Smooth muscle cell (in vitro differentiated cells): ENCODE measurements at regions not wholly inside any gene's neighbourhood (a gene's known extent, or its start where the extent isn't known, plus 50 kb on each side); places are given as distances from the start of the nearest gene placed in this dataset.

ENCODE experiments used
- DNase-seq: peaks from one replicate; lab custom pipeline; 2025; ENCODE audit not compliant: unreplicated experiment; lab: John Stamatoyannopoulos, UW
- H2AFZ ChIP-seq: fragments of 200-600 bp; sonication (generic); 2 replicates; pipeline ENCODE4 v1.6.0; 2016; ENCODE audit warnings: antibody characterized with exemption, low read depth, mild to moderate bottlenecking
- H3F3A ChIP-seq: fragments of 200-600 bp; sonication (generic); 2 replicates; pipeline ENCODE4 v1.6.0; 2017; ENCODE audit warnings: antibody characterized with exemption, low read depth
- H3K27ac ChIP-seq: fragments of 200-600 bp; sonication (generic); 2 replicates; pipeline ENCODE4 v1.5.1; 2016; ENCODE audit warnings: low read depth, mild to moderate bottlenecking
- H3K27me3 ChIP-seq: fragments of 200-600 bp; sonication (generic); 2 replicates; pipeline ENCODE4 v1.6.1; 2016; ENCODE audit warnings: low read depth, mild to moderate bottlenecking
- H3K36me3 ChIP-seq: fragments of 200-600 bp; sonication (generic); 2 replicates; pipeline ENCODE4 v1.5.1; 2016; ENCODE audit warnings: low read depth
- H3K4me1 ChIP-seq: fragments of 200-600 bp; sonication (generic); 2 replicates; pipeline ENCODE4 v1.5.1; 2016; ENCODE audit warnings: low read depth
- H3K4me2 ChIP-seq: fragments of 200-600 bp; sonication (generic); 2 replicates; pipeline ENCODE4 v1.6.0; 2016; ENCODE audit warnings: mild to moderate bottlenecking
- H3K4me3 ChIP-seq: fragments of 200-600 bp; sonication (generic); 2 replicates; pipeline ENCODE4 v1.5.1; 2016; ENCODE audit warnings: mild to moderate bottlenecking
- H3K79me2 ChIP-seq: fragments of 200-600 bp; sonication (generic); 2 replicates; pipeline ENCODE4 v1.6.0; 2016; ENCODE audit warnings: low read depth, mild to moderate bottlenecking
- H3K9ac ChIP-seq: fragments of 200-600 bp; sonication (generic); 2 replicates; pipeline ENCODE4 v1.6.0; 2016; ENCODE audit warnings: low read depth
- H3K9me3 ChIP-seq: fragments of 200-600 bp; sonication (generic); replicated peaks from 2 replicates; pipeline ENCODE4 v1.5.1; 2016; ENCODE audit warnings: low read depth
- H4K20me1 ChIP-seq: fragments of 200-600 bp; sonication (generic); 2 replicates; pipeline ENCODE4 v1.6.0; 2016; ENCODE audit warnings: low read depth
- CTCF ChIP-seq: fragments of 200-600 bp; sonication (generic); IDR thresholded peaks from 2 replicates; pipeline ENCODE4 v1.5.1; 2017; ENCODE audit warnings: borderline replicate concordance, mild to moderate bottlenecking, antibody characterized with exemption; ENCODE audit not compliant: insufficient read depth, poor library complexity, severe bottlenecking
- whole genome bisulfite sequencing: methylation state at CpG from one replicate; pipeline ENCODE4 v1.1.7; 2016; ENCODE audit warnings: low lambda C conversion rate; 5-methylcytosine and 5-hydroxymethylcytosine counted together

- no peak for DNase-seq
- Histone ChIP-seq H3K9me3 (no peaks in the 10 kb centered on the region), H3K36me3 (no peaks in the 10 kb centered on the region), H3K27me3 (no peaks in the 10 kb centered on the region), H3K4me3 (no peak overlapping the region), H3K79me2 (no peaks in the 10 kb centered on the region), H3K4me1 (no peaks in the 10 kb centered on the region), H3K9ac (no peak overlapping the region), H4K20me1 (no peaks in the 10 kb centered on the region), H3K27ac (no peak overlapping the region), H3F3A (peaks cover 5% of the 10 kb centered on the region), H2AFZ (no peak overlapping the region), H3K4me2 (no peak overlapping the region)
- TF ChIP-seq CTCF: no peak
- 78% methylated on average over 1 of the region's 1 CpG for WGBS
Observed at GRCh38 chr4:166658585-166658984, 575.7 kb downstream of the SPOCK3 start.

GRCh38 chr4:166662266-166662843, 571.9 kb downstream of the SPOCK3 start:
- no peak for DNase-seq
- H3F3A ChIP-seq: no peaks in the 10 kb centered on the region
- no peaks in the 10 kb centered on the region for H4K20me1 ChIP-seq
- no peaks in the 10 kb centered on the region for H3K79me2 ChIP-seq
- H3K9ac ChIP-seq: no peak overlapping the region
- no peaks in the 10 kb centered on the region for H3K9me3 ChIP-seq
- no peak overlapping the region for H3K4me2 ChIP-seq
- no peak overlapping the region for H3K4me3 ChIP-seq
- H3K36me3 ChIP-seq: no peaks in the 10 kb centered on the region
- no peak for TF ChIP-seq CTCF
- H3K27ac ChIP-seq: no peak overlapping the region
- 61% methylated on average over 3 of the region's 3 CpGs for WGBS
- peak overlapping the region; percentile 79 for H2AFZ ChIP-seq
- no peaks in the 10 kb centered on the region for H3K4me1 ChIP-seq
- H3K27me3 ChIP-seq: no peaks in the 10 kb centered on the region

- 70% methylated on average over 1 of the region's 1 CpG for WGBS
- Histone ChIP-seq H4K20me1 (no peaks in the 10 kb centered on the region), H3F3A (peaks cover 8% of the 10 kb centered on the region), H3K79me2 (no peaks in the 10 kb centered on the region), H3K9me3 (no peaks in the 10 kb centered on the region), H3K27ac (no peak overlapping the region), H2AFZ (no peak overlapping the region), H3K27me3 (no peaks in the 10 kb centered on the region), H3K4me3 (no peak overlapping the region), H3K9ac (no peak overlapping the region), H3K4me2 (no peak overlapping the region), H3K36me3 (no peaks in the 10 kb centered on the region), H3K4me1 (peaks cover 3% of the 10 kb centered on the region)
- no peak for TF ChIP-seq CTCF
- no peak for DNase-seq
Observed at GRCh38 chr4:166670341-166670740, 564.0 kb downstream of the SPOCK3 start.

DNA sequence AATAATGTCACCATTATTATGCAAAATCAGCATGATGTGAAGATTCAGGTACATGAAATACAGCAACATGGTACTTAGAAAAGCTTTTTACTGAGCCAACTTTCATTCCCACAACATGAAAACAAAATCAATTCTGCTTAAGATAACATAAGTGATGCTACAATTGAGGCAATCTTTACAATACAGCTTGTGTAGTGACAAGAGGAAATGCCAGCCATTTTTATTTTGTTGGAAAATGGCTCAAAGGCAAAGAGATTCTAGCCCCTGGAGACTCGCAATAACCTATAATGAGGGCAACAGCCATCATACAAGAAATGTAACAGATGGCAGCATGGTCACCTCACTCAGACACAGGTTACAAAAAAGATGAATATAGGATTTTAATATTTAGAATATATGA, 560.4 kb downstream of the SPOCK3 start:
- H3K27me3 ChIP-seq: no peaks in the 10 kb centered on the region
- no peaks in the 10 kb centered on the region for H3K36me3 ChIP-seq
- no peak for TF ChIP-seq CTCF
- H3K9me3 ChIP-seq: no peaks in the 10 kb centered on the region
- no peak overlapping the region for H3K27ac ChIP-seq
- H3F3A ChIP-seq: peaks cover 8% of the 10 kb centered on the region
- no peak overlapping the region for H2AFZ ChIP-seq
- no peaks in the 10 kb centered on the region for H4K20me1 ChIP-seq
- no peak overlapping the region for H3K4me2 ChIP-seq
- 94% methylated on average over 1 of the region's 1 CpG for whole genome bisulfite sequencing
- H3K79me2 ChIP-seq: no peaks in the 10 kb centered on the region
- peaks cover 3% of the 10 kb centered on the region for H3K4me1 ChIP-seq
- H3K4me3 ChIP-seq: no peak overlapping the region
- DNase-seq: no peak
- no peak overlapping the region for H3K9ac ChIP-seq
